Tibial artery (tissue), 4 donors: ENCODE measurements at regions not wholly inside any gene's neighbourhood (a gene's known extent, or its start where the extent isn't known, plus 50 kb on each side); places are given as distances from the start of the nearest gene placed in this dataset.

Experiments used
- DNase-seq, 2 donors: peaks; one replicate each; pipeline ENCODE4 v3.0.0-alpha.2; 2019
- H3K27ac ChIP-seq, 2 donors: fragments of 200-600 bp; sonication (generic) in 1 of 2; 1 replicate in 1 of 2; 2 replicates in 1 of 2; pipeline ENCODE4 v1.5.1; 2018 to 2019; ENCODE audit warnings: mild to moderate bottlenecking in 1 of 2
- H3K27me3 ChIP-seq, 2 donors: fragments of 200-600 bp; sonication (generic) in 1 of 2; one replicate each; pipeline versions ENCODE4 v1.5.1 to v1.6.0; 2016 to 2019
- H3K36me3 ChIP-seq, 3 donors: fragments of 200-600 bp; sonication (generic) in 2 of 3; one replicate each; pipeline ENCODE4 v1.5.1; 2016 to 2019; ENCODE audit warnings: mild to moderate bottlenecking in 2 of 3
- H3K4me1 ChIP-seq, 4 donors: fragments of 200-600 bp; sonication (generic) in 2 of 4; 1 replicate in 3 of 4; 2 replicates in 1 of 4; pipeline ENCODE4 v1.5.1; 2016 to 2019
- H3K4me3 ChIP-seq, 2 donors: fragments of 200-600 bp; sonication (generic) in 1 of 2; 1 replicate in 1 of 2; 2 replicates in 1 of 2; pipeline ENCODE4 v1.5.1; 2018 to 2019; ENCODE audit warnings: mild to moderate bottlenecking in 2 of 2
- H3K9me3 ChIP-seq, 3 donors: fragments of 200-600 bp; sonication (generic) in 1 of 3; one replicate each; pipeline ENCODE4 v1.5.1; 2016 to 2019
- intact Hi-C: fragments of 100-400 bp; cut with DNase I; formaldehyde crosslinking; loops from one replicate; pipeline ENCODE4 v1.15.0; 2023; ENCODE audit warnings: low total_unique reads
- TF ChIP-seq, protein P1 (sequence below), 2 experiments: fragments of 200-600 bp in 1 of 2; fragments of 450-650 bp in 1 of 2; IDR thresholded peaks; one replicate each; pipeline ENCODE4 v1.5.1; 2017 to 2019; ENCODE audit warnings: antibody characterized with exemption in 2 of 2, mild to moderate bottlenecking in 1 of 2, moderate library complexity in 1 of 2

- Histone ChIP-seq H3K36me3 (no peaks in the 10 kb centered on the region), H3K4me3 (no peak overlapping the region), H3K9me3 (no peaks in the 10 kb centered on the region), H3K4me1 (peaks cover 0 to 11% (median 6%) of the 10 kb centered on the region in 4 donors), H3K27me3 (no peaks in the 10 kb centered on the region), H3K27ac (no peak overlapping the region)
- no peak for DNase-seq
- intact Hi-C loops = no loop called here
- TF ChIP-seq, protein P1, sequence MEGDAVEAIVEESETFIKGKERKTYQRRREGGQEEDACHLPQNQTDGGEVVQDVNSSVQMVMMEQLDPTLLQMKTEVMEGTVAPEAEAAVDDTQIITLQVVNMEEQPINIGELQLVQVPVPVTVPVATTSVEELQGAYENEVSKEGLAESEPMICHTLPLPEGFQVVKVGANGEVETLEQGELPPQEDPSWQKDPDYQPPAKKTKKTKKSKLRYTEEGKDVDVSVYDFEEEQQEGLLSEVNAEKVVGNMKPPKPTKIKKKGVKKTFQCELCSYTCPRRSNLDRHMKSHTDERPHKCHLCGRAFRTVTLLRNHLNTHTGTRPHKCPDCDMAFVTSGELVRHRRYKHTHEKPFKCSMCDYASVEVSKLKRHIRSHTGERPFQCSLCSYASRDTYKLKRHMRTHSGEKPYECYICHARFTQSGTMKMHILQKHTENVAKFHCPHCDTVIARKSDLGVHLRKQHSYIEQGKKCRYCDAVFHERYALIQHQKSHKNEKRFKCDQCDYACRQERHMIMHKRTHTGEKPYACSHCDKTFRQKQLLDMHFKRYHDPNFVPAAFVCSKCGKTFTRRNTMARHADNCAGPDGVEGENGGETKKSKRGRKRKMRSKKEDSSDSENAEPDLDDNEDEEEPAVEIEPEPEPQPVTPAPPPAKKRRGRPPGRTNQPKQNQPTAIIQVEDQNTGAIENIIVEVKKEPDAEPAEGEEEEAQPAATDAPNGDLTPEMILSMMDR (IDR thresholded peaks at IDR 0.05) = no peak
Observed at GRCh38 chr20:40072907-40073306, 616.1 kb downstream of the MAFB start.

GRCh38 chr20:40056171-40056570, 632.9 kb downstream of the MAFB start:
- TF ChIP-seq, protein P1 (IDR thresholded peaks at IDR 0.05) = no peak
- DNase-seq = no peak
- no peaks in the 10 kb centered on the region for H3K27me3 ChIP-seq
- intact Hi-C loops = no loop called here
- no peak overlapping the region for H3K27ac ChIP-seq
- no peaks in the 10 kb centered on the region for H3K9me3 ChIP-seq
- H3K4me1 ChIP-seq = no peaks in the 10 kb centered on the region
- H3K4me3 ChIP-seq = no peak overlapping the region
- H3K36me3 ChIP-seq = no peaks in the 10 kb centered on the region

DNA sequence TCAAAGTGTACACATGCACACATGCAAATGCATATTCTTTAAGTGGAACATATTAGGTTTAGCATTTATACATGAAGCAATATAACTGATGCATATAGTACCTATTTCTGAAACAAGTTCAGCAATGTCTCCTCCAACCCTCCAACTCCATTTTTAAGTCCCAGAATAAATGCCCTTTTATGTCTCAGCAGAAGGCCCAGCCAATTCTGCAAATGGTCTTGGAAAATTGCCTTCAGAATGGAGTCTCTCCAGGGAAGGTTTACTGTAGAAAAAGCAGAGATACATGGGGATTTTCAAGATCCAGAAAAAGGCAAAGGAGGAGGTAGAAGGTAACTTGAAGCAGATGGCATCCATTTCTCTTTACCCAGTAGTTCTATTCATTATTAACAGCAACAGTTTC, 633.3 kb downstream of the MAFB start:
- Histone ChIP-seq H3K27ac (no peak overlapping the region), H3K36me3 (no peaks in the 10 kb centered on the region), H3K4me3 (no peak overlapping the region), H3K9me3 (no peaks in the 10 kb centered on the region), H3K27me3 (no peaks in the 10 kb centered on the region), H3K4me1 (no peaks in the 10 kb centered on the region)
- TF ChIP-seq, protein P1 (IDR thresholded peaks at IDR 0.05) = no peak
- intact Hi-C loops = no loop called here
- DNase-seq = no peak

GRCh38 chr20:40054311-40054710, 634.7 kb downstream of the MAFB start:
- intact Hi-C loops = no loop called here
- no peak overlapping the region for H3K27ac ChIP-seq
- no peaks in the 10 kb centered on the region for H3K36me3 ChIP-seq
- H3K4me3 ChIP-seq = no peak overlapping the region
- TF ChIP-seq, protein P1 (IDR thresholded peaks at IDR 0.05) = no peak
- H3K9me3 ChIP-seq = no peaks in the 10 kb centered on the region
- no peak for DNase-seq
- no peaks in the 10 kb centered on the region for H3K27me3 ChIP-seq
- H3K4me1 ChIP-seq = no peaks in the 10 kb centered on the region

DNA sequence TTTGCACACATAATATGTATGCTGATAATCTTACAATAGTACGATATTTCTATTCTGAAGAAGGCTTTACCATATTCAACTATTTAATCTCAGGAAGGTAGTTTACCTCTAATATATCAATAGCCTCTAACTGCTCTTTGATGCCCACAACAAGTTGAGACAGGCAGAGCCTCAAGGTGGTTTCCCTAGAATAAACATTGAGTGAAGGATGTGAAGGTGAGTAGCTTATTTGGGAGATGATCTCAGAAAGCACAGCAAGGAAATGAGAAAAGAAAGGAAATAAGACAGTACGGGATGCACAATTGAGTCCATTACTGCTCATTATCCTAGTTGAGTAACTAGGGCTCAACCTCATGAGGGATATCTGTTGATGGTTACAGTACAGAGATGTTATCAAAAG, 638.4 kb downstream of the MAFB start:
- H3K27ac ChIP-seq = no peak overlapping the region
- H3K9me3 ChIP-seq = no peaks in the 10 kb centered on the region
- H3K4me3 ChIP-seq = no peak overlapping the region
- no peaks in the 10 kb centered on the region for H3K4me1 ChIP-seq
- no peaks in the 10 kb centered on the region for H3K27me3 ChIP-seq
- TF ChIP-seq, protein P1 (IDR thresholded peaks at IDR 0.05) = no peak
- intact Hi-C loops = no loop called here
- H3K36me3 ChIP-seq = no peaks in the 10 kb centered on the region
- no peak for DNase-seq

DNA sequence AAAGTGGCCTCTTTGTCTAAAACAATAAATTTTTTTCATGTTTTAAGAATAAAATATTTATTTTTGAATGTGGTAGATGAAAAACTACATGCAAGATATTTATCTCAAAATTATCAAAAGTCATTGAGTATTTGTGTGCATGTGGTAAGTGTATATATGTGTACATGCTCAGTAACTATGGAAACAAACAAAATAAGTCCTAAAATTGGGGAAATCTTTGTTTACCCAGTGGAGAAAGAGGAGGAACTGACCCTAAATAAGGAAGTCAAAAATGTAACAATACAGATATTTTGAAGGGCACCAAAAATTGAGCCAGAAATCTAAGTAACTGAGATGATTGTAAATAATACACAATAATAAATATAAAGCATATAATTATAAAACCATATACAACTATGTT, 639.2 kb downstream of the MAFB start:
- no peak overlapping the region for H3K4me3 ChIP-seq

More for the DNA sequence above, 639.2 kb downstream of the MAFB start:
- no peak overlapping the region for H3K27ac ChIP-seq
- H3K27me3 ChIP-seq = no peaks in the 10 kb centered on the region
- intact Hi-C loops = no loop called here
- no peaks in the 10 kb centered on the region for H3K9me3 ChIP-seq
- no peaks in the 10 kb centered on the region for H3K36me3 ChIP-seq
- DNase-seq = no peak
- TF ChIP-seq, protein P1 (IDR thresholded peaks at IDR 0.05) = no peak
- no peaks in the 10 kb centered on the region for H3K4me1 ChIP-seq
